ENCODE measurements at regions not wholly inside any gene's neighbourhood (a gene's known extent, or its start where the extent isn't known, plus 50 kb on each side); places are given as distances from the start of the nearest gene placed in this dataset.
"Not testable (repeated sequence)": the region's sequence is repeated elsewhere in the genome, so short reads cannot be mapped to it uniquely, and the experiment has no call there.

DNA sequence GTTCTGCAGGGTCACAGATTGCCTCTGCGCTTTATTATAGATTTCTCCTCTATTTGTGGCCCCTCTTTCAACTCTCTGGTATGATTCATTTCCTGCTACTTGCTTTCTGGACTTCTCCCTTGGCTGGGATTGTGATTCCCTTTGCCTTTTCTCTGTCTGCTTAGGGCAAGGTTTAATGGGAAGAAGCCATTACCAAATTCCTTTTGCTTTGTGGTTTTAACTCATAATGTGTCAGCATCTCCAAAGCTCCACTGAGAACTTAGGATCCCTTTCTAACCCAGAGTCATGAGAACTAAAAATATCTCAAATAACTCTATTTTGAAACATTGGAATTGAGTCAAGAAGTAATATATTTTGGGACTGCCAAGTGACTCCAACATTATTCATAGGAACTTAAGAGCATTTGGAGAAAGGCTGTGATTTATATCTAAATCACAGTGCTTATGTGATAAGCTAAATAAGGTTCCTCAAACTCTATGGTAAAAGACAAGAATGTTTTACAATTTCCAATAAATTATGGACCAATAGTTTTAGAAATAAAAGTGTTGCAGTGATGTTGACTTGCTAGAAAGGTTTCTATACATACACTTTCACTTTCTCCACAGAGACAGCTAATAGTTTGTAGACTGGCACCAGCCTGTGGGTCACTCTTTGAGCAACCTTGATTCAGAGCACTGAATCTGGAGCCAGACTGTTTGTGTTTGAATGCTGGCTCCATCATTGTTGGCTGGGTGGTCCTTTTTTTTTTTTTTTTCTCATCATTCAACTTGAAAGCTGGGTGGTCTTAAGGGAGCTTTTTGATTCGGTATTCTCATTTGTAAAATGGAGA is 93.9 kb downstream of the DACT1 start:
- no peak for DNase-seq

DNA sequence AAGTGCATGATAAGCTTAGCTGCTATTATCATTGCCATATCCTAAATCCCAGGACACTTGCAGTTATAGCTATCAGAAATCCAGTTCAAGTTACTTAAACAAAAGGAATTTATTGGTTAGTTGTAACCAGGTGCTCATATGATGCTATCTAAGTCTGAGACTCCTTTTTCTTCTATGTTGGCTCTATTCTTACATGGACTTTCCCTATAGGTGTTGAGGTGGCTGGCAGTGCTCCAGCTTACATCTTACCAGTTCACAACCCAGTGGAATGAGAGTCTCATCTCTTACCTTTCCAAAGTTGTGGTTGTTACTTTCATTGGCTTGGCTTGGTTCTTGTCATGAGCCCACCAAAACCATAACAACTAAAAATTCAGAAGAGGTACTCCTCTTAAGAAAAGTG is 94.6 kb downstream of the DACT1 start:
- no peak for DNase-seq

DNA sequence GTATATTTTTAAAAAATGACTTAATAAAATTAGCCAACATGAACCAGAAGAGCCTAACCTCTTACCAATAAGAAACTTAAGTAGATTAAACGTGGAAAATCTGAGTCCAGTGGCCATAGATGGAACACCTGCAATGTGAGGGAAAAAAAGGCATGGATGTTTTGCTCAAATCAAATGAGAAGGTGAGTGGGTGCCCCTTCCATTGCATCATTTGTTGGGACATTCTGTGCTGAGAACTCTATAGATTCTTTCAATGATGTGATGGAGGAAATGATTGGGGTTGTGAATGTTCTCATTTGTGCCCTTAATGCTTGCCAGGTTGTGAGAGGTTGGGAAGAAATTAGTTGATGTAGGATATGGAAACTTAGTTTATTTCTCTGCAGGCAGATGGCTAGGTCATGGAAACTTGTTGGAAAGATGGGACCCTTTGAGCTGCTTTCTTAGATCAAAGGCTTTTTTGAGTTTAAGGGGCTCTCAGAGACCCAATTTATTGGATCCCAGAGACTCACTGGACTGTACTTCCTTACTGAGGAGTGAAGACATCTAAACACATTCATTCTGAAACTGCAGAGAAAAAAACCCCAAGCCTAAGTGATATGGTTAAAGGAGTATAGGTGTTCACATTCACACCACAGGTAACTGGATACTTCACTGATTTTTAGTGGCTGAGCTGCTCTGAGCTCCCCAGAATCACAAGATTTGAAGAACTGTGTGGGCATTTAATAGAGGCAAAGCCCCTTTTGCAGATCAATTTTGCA is 95.9 kb downstream of the DACT1 start:
- DNase-seq: no peak

GRCh38 chr14:58735596-58735995 is 97.8 kb downstream of the DACT1 start:
- no peak for DNase-seq

DNA sequence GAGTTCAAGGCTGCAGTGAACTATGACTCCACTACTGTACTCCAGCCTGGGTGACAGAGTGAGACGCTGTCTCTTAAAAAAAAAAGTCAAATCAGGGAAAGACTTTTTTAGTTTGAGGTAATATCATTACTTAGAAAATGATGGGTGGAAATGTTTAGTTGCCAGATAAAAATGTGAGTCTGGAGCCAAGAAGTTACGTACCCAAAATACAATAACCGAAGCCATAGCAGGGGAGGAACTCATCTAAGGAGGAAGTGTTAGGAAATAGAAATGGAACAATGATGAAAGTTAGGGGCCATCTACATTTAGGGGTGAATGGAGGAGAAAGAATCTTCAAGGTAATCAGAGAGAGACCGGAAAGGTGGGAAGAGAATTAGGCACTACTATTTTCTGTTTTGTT is 98.8 kb downstream of the DACT1 start:
- no peak for DNase-seq

- DNase-seq: no peak
Measured at GRCh38 chr14:58737511-58737910, 99.7 kb downstream of the DACT1 start.

GRCh38 chr14:58738189-58738836 is 100.6 kb downstream of the DACT1 start:
- no peak for DNase-seq

GRCh38 chr14:58738876-58739275 is 101.1 kb downstream of the DACT1 start:
- no peak for DNase-seq

DNA sequence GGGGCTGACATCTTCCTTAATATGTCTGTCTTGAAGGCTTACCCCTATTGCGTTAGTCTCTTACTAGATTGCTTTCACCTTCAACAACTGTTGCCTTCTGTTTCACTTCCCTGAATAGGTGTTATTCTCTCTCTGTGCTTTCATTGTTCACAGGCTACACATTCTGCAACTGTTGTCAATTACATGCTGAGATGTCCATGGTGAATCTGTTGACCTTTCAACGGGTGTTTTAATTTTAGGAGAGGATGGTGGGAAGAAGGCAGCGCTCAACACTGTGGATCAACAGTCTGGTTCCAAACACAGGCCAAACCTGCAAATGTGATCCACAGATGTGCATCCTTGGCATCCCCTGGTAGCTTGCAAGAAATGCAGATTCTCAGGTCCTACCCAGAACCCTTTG is 101.9 kb downstream of the DACT1 start:
- no peak for DNase-seq

DNA sequence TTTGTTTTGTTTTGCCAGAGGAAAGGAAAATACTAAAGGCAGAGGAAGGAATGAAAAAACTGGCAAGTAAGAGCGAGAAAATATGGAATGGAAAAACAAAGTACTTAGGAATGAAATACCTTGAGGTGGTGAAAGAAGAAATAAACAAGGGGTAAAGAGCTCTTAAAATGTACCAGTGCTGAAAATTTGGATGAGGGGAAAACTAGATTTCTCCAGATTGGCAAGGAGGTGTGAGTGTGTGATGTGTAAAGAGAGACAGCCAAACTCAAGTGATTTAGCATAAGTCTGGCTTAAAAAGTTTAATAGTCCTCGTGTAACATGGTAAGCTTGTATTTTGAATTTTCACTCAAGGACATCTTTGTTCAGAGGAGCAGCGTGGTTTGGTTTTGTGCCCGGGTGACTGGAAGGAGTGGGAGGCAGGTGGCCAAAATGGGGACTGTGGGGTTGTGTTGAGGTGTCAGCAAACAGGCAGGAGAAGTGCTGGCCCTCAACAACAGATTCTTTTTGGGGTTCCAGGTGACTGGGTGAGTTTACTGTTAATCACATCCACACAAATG is 102.7 kb downstream of the DACT1 start:
- DNase-seq: no peak

- no peak for DNase-seq
Measured at GRCh38 chr14:58744801-58745394, 107.1 kb downstream of the DACT1 start.

GRCh38 chr14:58746261-58746660 is 108.5 kb downstream of the DACT1 start:
- DNase-seq: no peak

DNA sequence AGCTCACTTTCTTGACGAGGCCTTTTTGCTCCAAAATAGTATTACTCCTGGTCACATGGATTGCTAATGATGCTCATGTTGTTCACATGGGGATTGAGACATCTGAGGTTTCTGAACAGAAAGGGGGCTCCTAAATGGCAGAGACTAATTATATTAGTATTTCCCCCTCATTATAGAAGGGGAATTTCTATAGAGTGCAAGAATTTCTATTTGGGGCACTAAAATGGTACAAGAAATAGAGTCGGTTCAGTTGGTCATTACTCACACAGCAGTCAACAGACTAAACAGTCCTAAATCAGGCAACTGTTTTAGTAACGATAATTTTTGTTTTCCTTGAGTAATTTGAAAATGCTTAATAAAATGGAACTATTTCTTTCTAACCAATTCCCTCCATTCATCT is 108.9 kb downstream of the DACT1 start:
- DNase-seq: no peak

GRCh38 chr14:58747181-58747580 is 109.4 kb downstream of the DACT1 start:
- DNase-seq: no peak

DNA sequence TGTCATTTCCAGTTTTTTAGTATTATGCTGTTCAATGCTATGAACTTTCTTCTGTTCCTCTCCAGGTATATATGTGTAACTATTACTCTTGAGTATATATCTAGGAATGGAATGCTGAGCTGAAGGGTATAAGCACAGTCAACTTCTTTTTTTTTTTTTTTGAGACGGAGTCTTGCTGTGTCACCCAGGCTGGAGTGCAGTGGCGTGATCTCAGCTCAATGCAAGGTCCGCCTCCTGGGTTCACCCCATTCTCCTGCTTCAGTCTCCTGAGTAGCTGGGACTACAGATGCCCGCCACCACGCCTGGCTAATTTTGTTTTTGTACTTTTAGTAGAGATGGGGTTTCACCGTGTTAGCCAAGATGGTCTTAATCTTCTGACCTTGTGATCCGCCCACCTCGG is 110.5 kb downstream of the DACT1 start:
- DNase-seq: not testable (repeated sequence)

DNA sequence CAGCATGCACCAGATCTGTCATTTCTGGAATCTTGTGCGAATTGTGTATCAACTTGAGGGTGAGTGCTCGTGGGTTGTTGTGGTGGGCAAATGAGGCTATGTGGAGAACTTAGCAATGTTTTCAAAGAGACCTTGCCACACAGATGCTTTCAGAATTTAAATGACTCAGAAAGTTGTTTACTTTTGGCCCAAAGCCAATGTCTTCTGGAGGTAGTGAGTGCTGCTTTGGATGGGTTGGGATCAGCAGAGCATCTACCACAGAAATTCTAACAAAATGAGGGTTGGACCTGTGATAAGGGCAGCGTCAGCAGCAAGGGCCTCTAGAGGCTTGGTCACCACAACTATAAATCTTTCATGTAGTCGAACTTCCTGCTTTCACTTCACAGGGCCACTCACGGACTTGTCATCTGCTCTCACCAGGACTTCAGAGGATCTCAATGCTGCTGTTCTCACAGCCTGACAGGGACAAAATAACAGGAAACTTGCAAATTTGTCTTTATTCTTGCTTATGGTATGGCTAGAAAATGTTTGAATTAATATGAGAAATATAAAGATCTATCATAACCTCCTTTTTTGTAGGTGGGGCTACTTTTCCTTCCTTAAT is 111.4 kb downstream of the DACT1 start:
- DNase-seq: peak; percentile 25

- DNase-seq: no peak
Measured at GRCh38 chr14:58750321-58751269, 112.8 kb downstream of the DACT1 start.

- DNase-seq: no peak
Measured at GRCh38 chr14:58751788-58752187, 114.0 kb downstream of the DACT1 start.

DNA sequence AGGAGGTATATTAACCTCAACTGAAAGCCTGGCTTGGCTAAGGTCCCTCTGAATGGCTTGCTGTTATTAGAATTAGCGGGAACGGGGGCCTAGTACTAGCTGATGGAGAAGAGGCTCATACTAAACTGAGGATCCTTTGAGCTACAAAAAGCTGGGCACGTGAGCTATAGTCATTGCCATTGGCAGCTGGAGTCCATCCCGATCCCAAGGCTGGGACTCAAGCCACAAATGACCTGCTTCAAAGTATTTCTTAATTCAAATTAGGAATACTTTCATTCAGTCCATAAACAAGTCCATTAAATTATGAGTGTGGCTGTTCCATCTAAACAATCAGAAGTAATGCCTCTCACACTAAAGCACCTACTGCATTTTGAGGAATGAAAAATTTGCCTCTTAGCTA is 114.5 kb downstream of the DACT1 start:
- no peak for DNase-seq

DNA sequence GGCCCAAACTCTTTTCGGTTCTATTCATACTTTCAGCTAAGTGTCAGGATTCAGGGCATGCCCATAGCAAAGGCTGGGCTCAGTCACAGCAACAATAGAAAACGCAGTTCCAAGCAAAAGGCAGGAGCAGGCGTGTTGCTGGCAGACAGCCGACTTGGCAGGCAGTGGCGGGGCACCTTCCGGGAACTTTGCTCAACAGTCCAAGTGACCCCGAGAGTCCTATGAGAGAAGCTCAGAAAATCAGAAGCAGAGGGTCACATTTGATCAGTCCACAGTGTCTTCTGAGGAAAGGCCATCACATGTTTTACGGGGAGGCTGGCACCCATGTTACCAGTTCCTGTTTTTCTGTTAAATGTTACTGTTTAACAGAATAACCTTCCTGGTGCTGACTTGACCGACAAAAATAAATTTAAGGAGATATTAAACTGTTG is 115.0 kb downstream of the DACT1 start:
- peak; percentile 78 for DNase-seq

Data from NCI-H1105 (cell line).